GM18870 (cell line): ENCODE measurements at regions not wholly inside any gene's neighbourhood (a gene's known extent, or its start where the extent isn't known, plus 50 kb on each side); places are given as distances from the start of the nearest gene placed in this dataset.

Experiments used
- ATAC-seq: cut with Tn5 transposase; IDR thresholded peaks from one replicate; pipeline ENCODE4 v1.9.1; 2021; ENCODE audit warnings: moderate library complexity; ENCODE audit not compliant: unreplicated experiment

- no peak for ATAC-seq
These were observed 454.1 kb upstream of the MAF start for GRCh38 chr16:80054647-80055046.

GRCh38 chr16:80051040-80051439 lies 450.5 kb upstream of the MAF start:
- ATAC-seq = no peak

DNA sequence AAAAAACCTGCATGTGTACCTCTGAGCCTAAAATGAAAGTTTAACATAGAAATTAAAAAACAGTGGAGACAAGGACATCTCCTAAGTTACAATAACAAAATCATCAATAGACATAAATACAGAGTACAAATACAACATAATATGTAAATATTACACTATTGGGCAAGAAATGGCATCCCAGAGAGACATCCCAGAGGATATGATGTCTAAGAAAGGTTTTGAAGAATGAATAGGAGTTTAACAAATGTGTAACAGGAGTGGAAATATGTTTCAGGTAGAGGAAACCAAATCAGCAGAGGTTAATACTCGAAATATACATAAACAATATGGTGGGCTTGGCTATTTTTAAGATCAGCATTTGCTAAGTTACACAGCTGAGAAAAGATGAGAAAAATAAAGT lies 447.7 kb upstream of the MAF start:
- no peak for ATAC-seq

DNA sequence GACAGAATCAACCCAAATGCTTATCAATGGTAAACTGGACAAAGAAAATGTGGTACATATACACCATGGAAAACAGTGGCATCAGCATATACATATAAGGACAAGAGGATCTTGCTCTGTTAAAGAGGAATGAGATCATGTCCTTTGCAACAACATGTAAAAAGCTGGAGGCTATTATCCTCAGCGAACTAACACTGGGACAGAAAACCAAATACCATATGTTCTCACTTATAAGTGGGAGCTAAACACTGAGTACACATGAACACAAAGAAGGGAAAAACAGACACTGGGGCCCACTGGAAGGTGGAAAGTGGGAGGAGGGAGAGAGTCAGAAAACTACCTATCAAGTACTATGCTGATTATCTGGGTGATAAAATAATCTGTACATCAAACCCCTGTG lies 447.3 kb upstream of the MAF start:
- no peak for ATAC-seq

DNA sequence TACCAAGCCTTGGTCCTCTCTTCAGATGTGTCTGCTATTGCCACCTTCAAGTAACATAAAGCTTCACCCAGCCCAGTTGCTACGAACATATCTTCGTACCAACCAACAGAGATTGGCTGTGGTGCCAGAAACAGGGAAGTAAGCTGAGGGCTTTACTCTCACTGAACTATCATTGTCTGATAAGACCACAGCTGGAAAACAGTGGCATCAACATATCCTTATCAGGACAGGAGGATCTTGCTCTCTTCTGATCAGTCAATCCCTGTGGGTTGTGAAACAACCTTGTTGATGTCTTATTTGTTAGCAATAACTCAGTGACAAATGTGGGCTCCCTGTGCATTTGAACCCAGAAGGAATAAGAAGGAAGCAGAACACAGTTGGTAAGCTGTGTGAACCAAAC lies 446.3 kb upstream of the MAF start:
- ATAC-seq = no peak

- no peak for ATAC-seq
These were observed 445.7 kb upstream of the MAF start for GRCh38 chr16:80046261-80046660.

DNA sequence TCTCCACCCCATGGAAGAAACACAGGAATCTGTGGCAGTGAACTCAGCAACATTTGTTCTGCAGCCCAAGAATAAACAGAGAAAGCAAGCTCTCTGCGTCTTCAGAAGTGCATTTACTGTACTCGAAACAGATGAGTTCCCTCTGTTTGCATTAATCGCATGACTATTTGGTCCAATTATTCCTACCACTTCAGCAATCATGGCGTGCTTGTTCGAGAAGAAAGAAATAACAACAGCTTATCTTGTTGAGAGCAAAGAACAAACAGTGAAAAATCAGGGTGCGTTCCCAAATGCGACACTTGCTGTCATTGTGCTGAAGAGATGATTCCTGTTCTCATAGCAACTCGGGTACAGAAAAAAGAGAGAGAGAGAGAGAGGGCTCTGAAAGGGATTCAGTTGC lies 445.3 kb upstream of the MAF start:
- ATAC-seq = no peak

GRCh38 chr16:80041410-80041809 lies 440.9 kb upstream of the MAF start:
- no peak for ATAC-seq

DNA sequence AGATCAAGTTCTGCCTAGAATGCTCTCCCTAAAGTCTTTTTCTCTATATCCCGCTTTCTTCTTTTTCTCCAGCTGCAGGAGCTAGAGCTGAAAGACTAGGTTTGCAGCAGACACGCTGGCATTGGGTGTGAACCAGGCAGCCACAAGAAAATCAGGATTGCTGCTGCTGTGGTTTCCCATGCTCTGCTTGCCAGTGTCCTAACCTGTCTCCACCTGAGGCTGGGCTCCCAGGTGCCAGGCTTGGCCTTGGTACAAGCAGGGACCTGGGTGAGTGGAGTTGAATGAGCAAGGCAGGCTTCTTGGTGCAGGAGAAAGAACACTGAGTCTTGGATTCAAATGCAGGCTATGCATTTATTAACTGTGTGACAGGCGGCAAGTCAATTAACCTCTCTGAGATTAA lies 440.3 kb upstream of the MAF start:
- ATAC-seq = no peak

DNA sequence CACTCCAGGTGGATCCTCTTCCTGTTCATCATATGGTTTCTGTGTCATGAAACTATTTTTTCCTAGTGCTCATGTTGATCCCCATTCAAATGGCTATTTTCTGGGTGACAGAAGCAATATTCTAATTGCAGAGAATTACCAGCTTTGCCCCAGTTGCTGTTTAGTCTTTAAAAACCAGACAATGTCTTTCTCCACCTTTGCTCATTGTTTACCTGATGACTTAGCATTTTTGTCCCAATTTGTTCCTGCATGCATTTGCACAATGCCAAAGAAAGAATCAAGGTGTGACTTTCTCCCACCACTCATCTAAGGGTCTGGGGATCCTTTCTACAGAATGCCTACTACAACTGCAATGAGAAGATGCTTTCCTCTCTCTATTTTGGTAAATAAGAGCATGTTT lies 439.9 kb upstream of the MAF start:
- no peak for ATAC-seq

- ATAC-seq = no peak
These were observed 439.2 kb upstream of the MAF start for GRCh38 chr16:80039777-80040176.

DNA sequence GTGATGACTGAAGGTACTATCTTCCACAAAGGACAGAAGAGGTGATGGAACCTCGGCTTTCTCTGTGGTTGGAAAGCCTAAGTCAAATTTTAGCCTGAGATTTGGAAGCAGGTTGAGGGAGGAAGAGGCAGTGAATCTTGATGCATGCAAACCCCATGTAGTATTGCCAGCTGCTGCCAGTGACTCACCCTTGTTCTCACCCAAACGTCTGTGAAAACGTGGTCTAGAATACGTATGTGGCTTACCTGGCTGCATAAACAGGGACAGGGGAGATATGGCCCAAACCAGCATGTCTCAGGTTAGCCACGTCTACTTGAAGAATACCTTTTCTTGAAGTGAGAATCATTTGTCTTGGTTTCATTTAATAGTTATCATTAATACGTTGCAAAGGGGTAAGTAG lies 438.0 kb upstream of the MAF start:
- no peak for ATAC-seq

GRCh38 chr16:80034948-80035663 lies 434.6 kb upstream of the MAF start:
- ATAC-seq = no peak

- no peak for ATAC-seq
These were observed 433.9 kb upstream of the MAF start for GRCh38 chr16:80034469-80034826.

- no peak for ATAC-seq
These were observed 433.4 kb upstream of the MAF start for GRCh38 chr16:80033783-80034468.

DNA sequence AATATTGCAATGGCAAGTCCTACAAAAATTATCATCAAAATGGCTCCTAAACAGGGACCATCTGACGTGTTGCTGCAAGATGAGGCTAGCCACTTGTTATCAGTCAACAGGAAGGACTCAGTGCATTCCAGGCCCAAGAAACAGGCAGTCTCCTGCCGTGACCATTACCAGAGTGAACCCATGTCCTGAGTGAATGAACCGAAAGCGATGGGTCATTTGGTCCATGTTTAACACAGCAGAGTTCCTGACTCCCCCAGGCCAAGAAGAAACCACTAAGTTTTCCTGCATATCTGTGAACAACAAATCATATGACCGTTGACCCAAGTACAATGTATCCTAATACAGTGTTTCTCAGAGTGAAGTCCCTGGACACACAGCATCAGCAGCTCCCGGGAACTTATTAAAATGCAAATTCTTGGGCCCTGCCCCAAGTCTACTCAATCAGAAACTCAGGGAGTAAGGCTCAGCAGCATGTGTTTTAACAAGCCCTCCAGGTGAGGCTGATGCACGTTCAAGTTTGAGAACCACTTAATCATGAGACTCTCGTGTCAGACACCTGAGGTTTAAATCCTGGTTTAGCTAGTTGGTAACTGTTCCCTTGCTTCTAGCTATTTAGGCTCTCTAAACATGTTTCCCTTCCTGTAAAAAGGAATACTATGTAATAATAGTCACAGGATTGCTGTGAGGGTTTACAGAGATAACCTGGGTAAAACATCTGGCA lies 429.4 kb upstream of the MAF start:
- no peak for ATAC-seq

- no peak for ATAC-seq
These were observed 428.8 kb upstream of the MAF start for GRCh38 chr16:80029381-80029630.

DNA sequence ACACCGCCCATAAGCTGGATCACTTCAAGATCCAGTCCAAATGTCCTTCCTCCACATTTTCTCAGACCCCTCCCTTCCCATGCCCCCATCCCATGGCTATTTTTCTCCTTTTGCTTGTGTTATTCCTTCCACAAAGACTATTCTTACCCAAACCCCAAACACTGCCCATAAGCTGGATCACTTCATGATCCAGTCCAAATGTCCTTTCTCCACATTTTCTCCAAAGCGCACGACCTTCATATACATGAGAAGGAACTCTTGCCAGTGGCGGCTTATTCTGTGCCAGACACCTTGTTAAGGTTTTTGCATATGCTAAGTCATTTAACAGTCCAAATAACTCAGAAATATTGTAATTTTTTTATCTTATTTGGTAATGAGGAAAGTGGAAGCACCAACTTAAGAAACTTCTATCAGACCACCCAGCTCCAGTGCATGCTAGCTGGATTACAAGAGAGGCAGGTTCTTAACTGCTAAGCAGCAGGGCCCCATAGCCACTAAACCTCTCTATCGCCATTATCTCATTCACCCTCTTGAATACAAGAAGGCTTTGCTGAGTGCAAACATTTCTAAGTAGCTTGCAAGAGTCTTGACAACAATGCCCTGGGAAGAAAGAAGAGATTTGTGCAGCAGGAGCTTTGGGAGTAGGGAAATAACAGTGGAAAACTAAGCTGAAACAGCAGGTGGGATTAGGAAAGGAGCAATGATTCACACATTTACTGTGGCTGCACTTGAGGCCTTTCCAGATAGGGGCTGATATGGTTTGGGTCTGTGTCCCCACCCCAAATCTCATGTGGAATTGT lies 428.2 kb upstream of the MAF start:
- no peak for ATAC-seq

GRCh38 chr16:80027007-80027965 lies 426.7 kb upstream of the MAF start:
- ATAC-seq = no peak

DNA sequence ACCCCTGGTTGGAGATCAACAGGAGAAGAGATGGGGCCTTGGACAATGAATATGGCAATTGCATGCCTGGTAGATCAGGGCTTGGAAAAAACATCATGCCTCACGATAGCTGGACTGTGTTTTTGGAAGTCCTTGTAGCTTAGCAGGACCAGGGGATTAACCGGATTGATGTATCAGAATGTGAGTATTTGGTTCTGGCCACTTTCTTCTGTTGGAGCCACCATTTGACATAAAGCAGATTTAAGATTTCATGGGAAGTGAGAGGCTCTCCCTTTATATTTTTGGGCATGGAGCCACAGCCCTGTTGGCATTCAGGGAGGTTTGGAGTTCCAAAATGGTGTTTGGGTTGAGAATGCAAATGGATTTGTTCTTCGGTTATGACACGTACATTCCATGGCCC lies 424.7 kb upstream of the MAF start:
- ATAC-seq = no peak

DNA sequence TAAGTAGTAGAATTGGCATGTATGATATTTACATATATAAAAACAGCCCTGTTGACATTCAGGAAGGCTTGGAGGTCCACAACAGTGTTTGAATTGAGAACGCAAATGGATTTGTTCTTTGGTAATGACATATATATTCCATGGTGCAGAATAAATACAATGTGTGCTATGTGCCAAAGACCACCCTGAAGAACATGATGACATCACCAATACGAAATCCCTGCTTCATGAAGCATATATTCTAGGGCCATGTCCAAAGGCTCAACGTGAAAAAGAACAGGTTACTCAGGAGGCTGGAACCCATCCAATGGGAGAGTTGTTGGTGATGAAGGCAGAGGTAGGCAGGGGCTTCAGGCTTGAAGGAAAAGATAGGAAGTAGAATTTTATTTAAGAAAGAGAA lies 423.9 kb upstream of the MAF start:
- ATAC-seq = no peak
